HCT116 (cell line): ENCODE measurements at regions not wholly inside any gene's neighbourhood (a gene's known extent, or its start where the extent isn't known, plus 50 kb on each side); places are given as distances from the start of the nearest gene placed in this dataset.

ENCODE experiments used
- EZH2 ChIP-seq: fragments of 200-600 bp; sonication (generic); IDR thresholded peaks from 2 replicates; pipeline ENCODE4 v1.6.1; 2017; ENCODE audit warnings: antibody characterized with exemption, mixed run types
- ZNF274 ChIP-seq: fragments of 200-500 bp; sonication (Bioruptor generic); IDR thresholded peaks from 2 replicates; pipeline ENCODE4 v1.6.1; 2014; ENCODE audit warnings: mild to moderate bottlenecking, low read depth, low read length, inconsistent platforms
- TF ChIP-seq, protein P1 (sequence below), 3 experiments: fragments of 200-600 bp in 1 of 3; sonication (generic) in 1 of 3; IDR thresholded peaks in 2 of 3; conservative IDR thresholded peaks in 1 of 3; 2 replicates each; pipeline ENCODE4 v1.5.1; 2012 to 2017; ENCODE audit warnings: low read depth in 2 of 3, low read length in 2 of 3, antibody characterized with exemption in 1 of 3, borderline replicate concordance in 1 of 3, control low read depth in 1 of 3, mild to moderate bottlenecking in 1 of 3, mixed read lengths in 1 of 3, mixed run types in 1 of 3, moderate library complexity in 1 of 3; ENCODE audit not compliant: insufficient read depth in 1 of 3

- TF ChIP-seq EZH2 (no peak), ZNF274 (no peak)
- TF ChIP-seq, protein P1, sequence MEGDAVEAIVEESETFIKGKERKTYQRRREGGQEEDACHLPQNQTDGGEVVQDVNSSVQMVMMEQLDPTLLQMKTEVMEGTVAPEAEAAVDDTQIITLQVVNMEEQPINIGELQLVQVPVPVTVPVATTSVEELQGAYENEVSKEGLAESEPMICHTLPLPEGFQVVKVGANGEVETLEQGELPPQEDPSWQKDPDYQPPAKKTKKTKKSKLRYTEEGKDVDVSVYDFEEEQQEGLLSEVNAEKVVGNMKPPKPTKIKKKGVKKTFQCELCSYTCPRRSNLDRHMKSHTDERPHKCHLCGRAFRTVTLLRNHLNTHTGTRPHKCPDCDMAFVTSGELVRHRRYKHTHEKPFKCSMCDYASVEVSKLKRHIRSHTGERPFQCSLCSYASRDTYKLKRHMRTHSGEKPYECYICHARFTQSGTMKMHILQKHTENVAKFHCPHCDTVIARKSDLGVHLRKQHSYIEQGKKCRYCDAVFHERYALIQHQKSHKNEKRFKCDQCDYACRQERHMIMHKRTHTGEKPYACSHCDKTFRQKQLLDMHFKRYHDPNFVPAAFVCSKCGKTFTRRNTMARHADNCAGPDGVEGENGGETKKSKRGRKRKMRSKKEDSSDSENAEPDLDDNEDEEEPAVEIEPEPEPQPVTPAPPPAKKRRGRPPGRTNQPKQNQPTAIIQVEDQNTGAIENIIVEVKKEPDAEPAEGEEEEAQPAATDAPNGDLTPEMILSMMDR (IDR thresholded peaks at IDR 0.05 in 2 of 3, conservative IDR thresholded peaks at IDR 0.05 in 1 of 3; ENCODE audit: borderline replicate concordance in 1 of 3, insufficient read depth in 1 of 3, low read depth in 2 of 3, low read length in 2 of 3) = no peak
Observed at GRCh38 chr5:50580506-50580905, 85.9 kb upstream of the PARP8 start.
